ENCODE measurements at regions not wholly inside any gene's neighbourhood (a gene's known extent, or its start where the extent isn't known, plus 50 kb on each side); places are given as distances from the start of the nearest gene placed in this dataset.
A peak's percentile ranks its signal among the peaks of the same experiment; 100 is the strongest.

DNA sequence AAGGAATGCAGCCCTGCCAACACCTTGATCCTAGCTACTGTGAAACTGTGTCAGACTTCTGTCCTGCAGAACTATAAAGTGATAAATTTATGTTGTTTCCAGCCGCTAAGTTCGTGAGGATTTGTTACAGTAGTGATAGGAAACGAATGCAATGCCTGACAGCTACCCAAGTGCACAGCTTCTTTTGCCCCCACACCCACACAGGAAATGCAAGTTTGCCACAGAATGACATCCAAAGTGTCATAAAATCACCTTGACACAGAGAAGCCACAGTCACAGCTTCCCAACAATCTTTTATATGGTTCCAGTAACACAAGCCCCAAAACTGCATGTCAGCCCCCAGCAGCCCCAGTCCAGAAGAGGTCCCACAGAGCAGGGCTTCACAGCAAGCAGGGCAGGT is 216.9 kb upstream of the S100G start:
- Mint-ChIP-seq H3K36me3 (ENCODE audit: insufficient read depth in 2 of 2) (no peaks in the 10 kb centered on the region), H3K27me3 (ENCODE audit: low read depth) (peaks cover 12% of the 10 kb centered on the region), H3K4me3 (peak overlapping the region; percentile 23 to 45), H3K4me1 (ENCODE audit: low read depth) (peaks cover 16% of the 10 kb centered on the region), H3K9me3 (no peaks in the 10 kb centered on the region), H3K27ac (peak overlapping the region; percentile 78)
- ATAC-seq (replicated peaks in 1 of 2) (peak; percentile 41 to 48), DNase-seq (peak in 1 of 2 donors; percentile 15)

DNA sequence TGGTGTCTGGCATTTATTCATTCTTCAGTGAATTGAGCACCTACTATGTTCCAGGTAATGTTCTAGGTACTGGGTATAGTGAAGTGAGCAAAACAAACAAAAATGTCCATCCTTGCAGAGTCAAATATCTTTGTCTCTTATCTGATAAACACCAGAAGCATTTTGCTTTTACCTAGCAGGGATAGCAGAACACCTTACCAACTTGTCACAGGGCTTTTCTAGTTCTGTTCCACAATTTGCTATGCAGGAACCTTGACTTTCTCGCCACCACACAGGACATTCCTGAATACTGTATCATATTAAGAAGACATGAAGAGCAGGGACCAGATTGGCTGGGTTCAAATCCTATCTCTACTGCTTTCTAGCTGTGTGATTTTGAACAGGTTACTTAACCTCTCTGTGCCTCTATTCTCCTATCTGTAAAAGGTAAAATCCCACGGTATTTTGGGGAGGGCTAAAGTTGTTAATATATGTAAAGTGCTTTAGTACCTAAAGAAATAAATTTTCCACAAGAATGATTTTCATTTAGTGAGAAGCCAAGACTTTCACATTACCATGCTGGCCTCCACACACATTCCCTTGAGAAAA is 214.5 kb upstream of the S100G start:
- no peak for DNase-seq
- ATAC-seq (replicated peaks in 1 of 2): no peak

DNA sequence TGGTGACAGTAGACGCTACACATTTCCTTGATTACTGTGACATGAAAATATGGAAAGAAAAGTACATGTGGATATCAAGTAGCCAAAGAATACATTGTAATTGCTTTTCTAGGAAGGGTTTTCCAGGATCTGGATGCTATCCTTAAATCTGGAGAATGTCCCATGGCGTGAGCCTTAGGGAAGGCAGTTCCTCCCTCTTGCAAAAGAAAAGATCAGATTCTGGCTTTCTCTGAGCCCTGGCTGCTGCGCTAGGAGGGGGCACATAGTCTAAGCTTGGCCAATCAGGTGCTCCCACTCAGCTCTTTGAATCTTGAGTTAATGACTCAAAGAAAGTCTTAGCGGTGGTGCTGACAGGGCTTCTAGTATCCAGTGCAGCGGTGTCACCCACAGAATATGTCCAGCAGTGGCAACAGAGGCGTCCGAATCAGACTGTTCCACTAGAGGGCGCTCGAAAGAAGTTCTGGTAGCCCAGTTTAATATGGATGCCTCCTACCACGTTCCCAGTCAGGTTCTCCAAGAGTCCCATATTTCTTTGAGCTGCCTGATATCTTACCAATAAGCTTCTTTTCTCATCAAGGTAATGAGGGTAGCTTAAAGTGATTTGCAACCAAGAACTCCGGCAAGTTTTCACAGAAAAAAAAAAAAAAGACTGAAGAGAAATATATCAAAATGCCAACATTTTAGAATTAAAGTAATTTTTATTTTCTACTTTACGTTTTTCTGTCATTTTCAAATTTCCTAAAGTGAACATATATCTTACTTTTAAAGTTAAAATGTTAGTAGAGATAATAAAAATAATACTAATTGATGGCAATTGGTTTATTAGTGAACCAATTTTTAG is 213.4 kb upstream of the S100G start:
- peak; percentile 73 to 75 for DNase-seq
- H3K27me3 Mint-ChIP-seq (ENCODE audit: low read depth): peaks cover 18% of the 10 kb centered on the region
- peaks cover 16% of the 10 kb centered on the region for H3K4me1 Mint-ChIP-seq (ENCODE audit: low read depth)

More for the DNA sequence above, 214.5 kb upstream of the S100G start:
- H3K36me3 Mint-ChIP-seq (ENCODE audit: insufficient read depth in 2 of 2): no peaks in the 10 kb centered on the region
- H3K4me1 Mint-ChIP-seq (ENCODE audit: low read depth): peaks cover 16% of the 10 kb centered on the region
- no peak overlapping the region for H3K4me3 Mint-ChIP-seq
- H3K27me3 Mint-ChIP-seq (ENCODE audit: low read depth): peaks cover 18% of the 10 kb centered on the region
- no peaks in the 10 kb centered on the region for H3K9me3 Mint-ChIP-seq
- H3K27ac Mint-ChIP-seq: no peak overlapping the region

DNA sequence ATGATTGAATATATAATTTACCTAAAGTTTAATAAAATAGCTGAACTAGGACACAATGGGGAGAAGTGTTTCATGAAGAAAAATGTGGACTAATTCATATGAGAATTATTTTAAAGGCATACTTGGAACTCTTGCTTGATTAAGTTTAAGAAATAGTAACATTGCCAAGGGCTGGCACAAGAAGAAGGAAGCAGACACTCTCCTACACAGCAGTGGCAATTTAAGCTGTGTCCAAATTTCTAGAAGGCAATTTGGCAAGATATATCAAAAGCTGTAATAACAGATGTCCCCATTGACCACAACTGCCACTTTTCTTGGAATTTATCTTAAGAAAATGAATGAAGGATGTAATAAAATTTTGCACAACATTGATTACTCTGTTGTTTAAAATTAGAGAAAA is 209.5 kb upstream of the S100G start:
- Mint-ChIP-seq H3K9me3 (no peaks in the 10 kb centered on the region), H3K36me3 (ENCODE audit: insufficient read depth in 2 of 2) (no peaks in the 10 kb centered on the region), H3K27ac (no peak overlapping the region), H3K4me1 (ENCODE audit: low read depth) (no peaks in the 10 kb centered on the region), H3K4me3 (no peak overlapping the region), H3K27me3 (ENCODE audit: low read depth) (peaks cover 13% of the 10 kb centered on the region)
- DNase-seq (no peak), ATAC-seq (replicated peaks in 1 of 2) (no peak)

More for the DNA sequence above, 213.4 kb upstream of the S100G start:
- Mint-ChIP-seq H3K9me3 (no peaks in the 10 kb centered on the region), H3K36me3 (ENCODE audit: insufficient read depth in 2 of 2) (no peaks in the 10 kb centered on the region), H3K4me3 (peak overlapping the region in 1 of 2 donors; percentile 34), H3K27ac (no peak overlapping the region)
- peak; percentile 85 to 86 for ATAC-seq (replicated peaks in 1 of 2)

DNA sequence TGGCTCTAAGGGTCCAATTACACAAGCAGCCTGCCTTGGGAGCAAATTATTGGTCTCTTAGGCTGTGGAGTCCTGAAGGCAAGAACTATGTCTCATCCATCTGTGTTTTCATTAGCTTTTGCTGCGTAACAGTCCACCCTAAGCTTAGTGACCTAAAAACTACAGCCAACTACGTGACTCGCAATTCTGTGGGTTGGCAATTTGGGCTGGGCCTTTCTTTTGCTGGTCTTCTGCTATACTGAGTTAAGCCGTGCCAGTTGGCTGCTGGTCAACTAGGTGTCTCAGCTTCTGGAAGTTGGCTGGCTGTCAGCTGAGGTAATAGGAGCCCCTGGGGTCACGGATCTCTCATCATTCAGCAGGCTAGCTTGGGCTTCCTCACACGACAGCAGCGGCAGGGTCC is 205.6 kb upstream of the S100G start:
- no peaks in the 10 kb centered on the region for H3K36me3 Mint-ChIP-seq (ENCODE audit: insufficient read depth in 2 of 2)
- peaks cover 6% of the 10 kb centered on the region for H3K27me3 Mint-ChIP-seq (ENCODE audit: low read depth)
- no peaks in the 10 kb centered on the region for H3K9me3 Mint-ChIP-seq
- H3K27ac Mint-ChIP-seq: no peak overlapping the region
- no peak for DNase-seq
- ATAC-seq (replicated peaks in 1 of 2): no peak
- H3K4me1 Mint-ChIP-seq (ENCODE audit: low read depth): peaks cover 4% of the 10 kb centered on the region
- H3K4me3 Mint-ChIP-seq: no peak overlapping the region

DNA sequence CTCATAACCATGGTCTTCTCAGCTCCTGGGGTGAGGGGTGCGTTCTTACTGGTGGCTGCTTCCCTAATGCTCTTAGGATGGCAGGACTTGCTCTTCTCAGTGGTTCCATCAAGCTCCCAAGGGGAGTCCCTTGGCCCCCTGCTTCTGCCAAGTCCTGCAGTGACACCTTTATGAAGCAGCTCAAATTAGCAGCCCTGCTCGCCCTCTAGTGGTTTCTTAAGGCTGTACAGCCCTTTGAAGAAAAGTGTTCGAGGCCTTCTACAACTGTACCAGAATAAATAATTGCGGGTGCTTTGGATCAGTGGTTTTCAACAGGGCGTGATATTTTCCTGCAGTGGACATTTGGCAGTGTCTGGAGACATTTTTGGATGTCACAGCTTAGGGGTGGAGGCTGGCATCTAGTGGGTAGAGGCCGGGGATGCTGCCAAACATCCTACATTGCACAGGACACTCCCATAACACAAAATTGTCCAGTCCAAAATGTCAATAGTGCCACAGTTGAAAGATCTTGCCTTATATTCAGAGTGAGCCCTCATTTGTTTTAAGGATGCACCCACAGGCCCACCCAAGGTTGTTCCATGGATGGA is 204.7 kb upstream of the S100G start:
- ATAC-seq (replicated peaks in 1 of 2) (peak; percentile 64 to 74), DNase-seq (peak; percentile 19 to 33)
- H3K36me3 Mint-ChIP-seq (ENCODE audit: insufficient read depth in 2 of 2): no peaks in the 10 kb centered on the region
- no peak overlapping the region for H3K4me3 Mint-ChIP-seq
- no peak overlapping the region for H3K27ac Mint-ChIP-seq
- H3K9me3 Mint-ChIP-seq: no peaks in the 10 kb centered on the region
- peaks cover 4% of the 10 kb centered on the region for H3K4me1 Mint-ChIP-seq (ENCODE audit: low read depth)
- peaks cover 13% of the 10 kb centered on the region for H3K27me3 Mint-ChIP-seq (ENCODE audit: low read depth)

DNA sequence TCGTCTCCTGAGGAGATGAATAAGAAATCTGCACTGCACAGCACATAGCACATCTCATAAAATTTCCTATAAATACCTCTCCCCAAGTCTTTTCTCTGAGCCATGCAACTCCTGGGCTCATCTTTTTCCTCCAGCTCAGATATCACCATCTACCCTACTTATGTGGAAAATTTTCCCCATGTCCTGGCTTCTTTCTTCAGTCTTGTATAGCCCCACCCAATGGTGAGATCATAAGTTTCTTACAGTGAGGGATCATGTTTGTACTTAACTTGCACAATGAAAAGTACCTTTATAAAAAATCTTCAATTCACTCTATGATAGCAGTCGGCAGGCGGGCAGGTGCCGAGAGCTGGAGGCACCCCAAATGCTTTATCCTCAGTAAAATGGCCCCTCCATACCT is 198.6 kb upstream of the S100G start:
- no peaks in the 10 kb centered on the region for H3K36me3 Mint-ChIP-seq (ENCODE audit: insufficient read depth in 2 of 2)
- H3K9me3 Mint-ChIP-seq: no peaks in the 10 kb centered on the region
- peaks cover 4% of the 10 kb centered on the region for H3K4me1 Mint-ChIP-seq (ENCODE audit: low read depth)
- DNase-seq (no peak), ATAC-seq (replicated peaks in 1 of 2) (no peak)
- peaks cover 20% of the 10 kb centered on the region for H3K27me3 Mint-ChIP-seq (ENCODE audit: low read depth)
- no peak overlapping the region for H3K4me3 Mint-ChIP-seq
- no peak overlapping the region for H3K27ac Mint-ChIP-seq

DNA sequence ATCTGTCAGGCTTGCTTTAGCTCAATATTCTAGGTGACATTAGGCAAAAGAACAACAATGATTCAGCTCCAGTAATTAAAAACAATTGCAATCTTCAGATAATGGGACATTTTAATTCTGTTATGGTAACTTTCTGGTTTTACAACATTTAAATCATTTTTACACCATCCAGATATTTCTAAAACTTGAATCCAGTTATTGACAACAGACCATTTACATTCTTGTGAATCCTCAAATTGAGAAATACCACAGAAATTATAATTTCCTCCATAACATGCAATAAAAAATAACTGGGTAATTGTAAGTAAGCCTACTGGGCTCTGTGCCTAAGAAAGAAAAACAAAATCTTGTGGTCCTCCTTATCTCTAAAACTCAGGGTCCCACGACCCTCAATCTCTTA is 195.0 kb upstream of the S100G start:
- no peaks in the 10 kb centered on the region for H3K36me3 Mint-ChIP-seq (ENCODE audit: insufficient read depth in 2 of 2)
- H3K27me3 Mint-ChIP-seq (ENCODE audit: low read depth): peaks cover 16% of the 10 kb centered on the region
- ATAC-seq (replicated peaks in 1 of 2) (no peak), DNase-seq (no peak)
- no peaks in the 10 kb centered on the region for H3K9me3 Mint-ChIP-seq
- H3K4me3 Mint-ChIP-seq: no peak overlapping the region
- H3K27ac Mint-ChIP-seq: no peak overlapping the region
- H3K4me1 Mint-ChIP-seq (ENCODE audit: low read depth): no peaks in the 10 kb centered on the region

DNA sequence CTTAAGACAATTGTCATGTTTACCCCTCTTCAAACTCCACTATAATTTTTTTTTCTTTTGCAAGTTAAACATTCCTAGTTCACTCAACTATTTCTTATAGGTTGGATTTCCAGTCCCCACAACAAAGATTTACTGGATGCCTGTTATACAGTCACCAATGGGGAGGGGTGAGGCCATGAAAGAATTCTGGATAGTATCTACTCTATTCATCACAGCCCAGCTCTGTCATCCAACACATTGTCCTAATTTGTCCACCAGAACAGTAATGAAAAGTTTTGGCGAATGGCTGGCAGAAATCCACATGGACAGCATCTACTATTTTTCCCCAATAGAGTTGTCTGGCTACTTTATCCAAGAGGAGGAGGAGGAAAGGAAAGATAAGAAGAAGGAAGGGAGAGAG is 192.7 kb upstream of the S100G start:
- Mint-ChIP-seq H3K27ac (no peak overlapping the region), H3K4me3 (no peak overlapping the region), H3K27me3 (ENCODE audit: low read depth) (peaks cover 13% of the 10 kb centered on the region), H3K4me1 (ENCODE audit: low read depth) (no peaks in the 10 kb centered on the region), H3K36me3 (ENCODE audit: insufficient read depth in 2 of 2) (no peaks in the 10 kb centered on the region), H3K9me3 (no peaks in the 10 kb centered on the region)
- no peak for ATAC-seq (replicated peaks in 1 of 2)
- DNase-seq: no peak

DNA sequence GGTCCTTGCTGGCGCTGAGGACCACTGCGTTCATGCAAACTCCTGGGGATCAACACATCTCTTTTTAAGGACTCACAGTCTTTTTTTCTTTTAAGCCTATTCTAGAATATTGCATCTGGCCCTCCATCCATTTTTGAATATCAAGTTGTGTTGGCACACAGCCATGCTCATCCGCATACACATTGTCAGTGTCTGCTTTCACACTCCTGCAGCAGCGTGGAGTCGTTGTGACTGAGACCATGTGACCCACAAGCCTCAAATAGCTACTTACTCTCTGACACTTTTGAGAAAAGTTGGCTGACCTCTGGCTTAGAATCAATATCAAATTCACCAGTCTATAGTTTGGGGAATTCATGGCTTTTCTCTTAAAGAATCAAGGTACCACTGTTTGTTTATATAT is 191.8 kb upstream of the S100G start:
- no peak for ATAC-seq (replicated peaks in 1 of 2)
- Mint-ChIP-seq H3K36me3 (ENCODE audit: insufficient read depth in 2 of 2) (no peaks in the 10 kb centered on the region), H3K27ac (no peak overlapping the region), H3K27me3 (ENCODE audit: low read depth) (peaks cover 13% of the 10 kb centered on the region), H3K4me3 (no peak overlapping the region), H3K4me1 (ENCODE audit: low read depth) (no peaks in the 10 kb centered on the region), H3K9me3 (no peaks in the 10 kb centered on the region)
- DNase-seq: no peak

DNA sequence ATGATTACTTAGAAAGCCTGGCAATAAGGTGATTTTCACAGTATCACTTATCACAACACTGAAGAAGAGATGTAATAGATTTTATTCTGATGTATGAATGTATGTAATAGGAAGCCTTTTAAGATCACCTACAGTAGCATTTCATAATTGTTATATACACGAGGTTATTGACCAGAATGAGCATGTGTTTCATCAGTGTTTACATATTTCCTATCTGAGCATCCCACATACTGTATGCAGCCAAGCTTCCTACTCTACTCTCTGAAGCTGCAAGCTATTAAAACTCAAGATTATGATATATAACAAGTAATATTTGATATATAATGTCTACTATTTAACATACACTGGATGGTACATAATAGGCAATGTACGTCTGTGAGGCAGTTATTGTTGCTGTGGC is 190.9 kb upstream of the S100G start:
- Mint-ChIP-seq H3K27ac (no peak overlapping the region), H3K27me3 (ENCODE audit: low read depth) (peaks cover 13% of the 10 kb centered on the region), H3K36me3 (ENCODE audit: insufficient read depth in 2 of 2) (no peaks in the 10 kb centered on the region), H3K9me3 (no peaks in the 10 kb centered on the region), H3K4me1 (ENCODE audit: low read depth) (no peaks in the 10 kb centered on the region), H3K4me3 (no peak overlapping the region)
- ATAC-seq (replicated peaks in 1 of 2) (no peak), DNase-seq (no peak)

DNA sequence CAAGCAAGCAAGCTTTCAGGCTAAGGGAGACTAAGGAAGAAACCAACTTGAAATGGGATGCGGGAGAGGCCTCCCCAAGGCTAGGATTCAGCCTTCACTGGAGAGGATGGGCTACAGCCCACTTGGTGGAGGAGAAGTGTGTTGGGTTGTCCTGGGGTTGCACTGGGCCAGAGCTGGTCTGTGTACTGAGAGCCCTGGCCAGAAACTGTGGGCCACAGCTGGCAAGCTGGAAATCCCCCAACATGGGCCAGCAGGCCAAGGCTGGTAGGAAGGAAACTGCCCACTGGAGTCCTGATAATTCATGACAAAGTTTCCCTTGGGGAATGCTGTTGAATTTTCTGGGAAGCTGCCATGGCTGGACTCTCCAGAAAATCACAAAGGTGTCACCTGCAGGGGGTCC is 188.0 kb upstream of the S100G start:
- H3K9me3 Mint-ChIP-seq: no peaks in the 10 kb centered on the region
- H3K36me3 Mint-ChIP-seq (ENCODE audit: insufficient read depth in 2 of 2): no peaks in the 10 kb centered on the region
- H3K4me1 Mint-ChIP-seq (ENCODE audit: low read depth): no peaks in the 10 kb centered on the region
- DNase-seq (no peak), ATAC-seq (replicated peaks in 1 of 2) (no peak)
- no peak overlapping the region for H3K4me3 Mint-ChIP-seq
- peaks cover 12% of the 10 kb centered on the region for H3K27me3 Mint-ChIP-seq (ENCODE audit: low read depth)
- no peak overlapping the region for H3K27ac Mint-ChIP-seq

DNA sequence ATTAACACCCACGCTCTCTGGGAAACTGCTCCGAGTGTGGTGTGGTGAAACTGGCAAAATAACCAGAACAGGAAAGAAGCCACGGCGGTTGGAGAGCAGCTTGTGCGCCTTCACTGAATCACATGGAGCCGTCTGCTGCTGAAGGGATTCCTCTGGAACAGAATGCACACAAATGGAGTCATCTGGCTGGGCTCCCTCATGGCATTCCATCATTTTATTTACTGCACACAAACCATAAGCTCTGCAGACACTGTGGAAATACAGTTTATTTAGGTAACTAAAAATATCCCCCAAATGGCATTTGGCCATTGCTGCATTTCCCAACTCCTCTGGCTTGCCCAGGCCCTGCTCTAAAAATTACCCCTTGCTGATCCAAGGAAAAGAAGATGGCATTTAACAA is 187.0 kb upstream of the S100G start:
- H3K4me3 Mint-ChIP-seq: no peak overlapping the region
- H3K9me3 Mint-ChIP-seq: no peaks in the 10 kb centered on the region
- no peak overlapping the region for H3K27ac Mint-ChIP-seq
- H3K36me3 Mint-ChIP-seq (ENCODE audit: insufficient read depth in 2 of 2): no peaks in the 10 kb centered on the region
- ATAC-seq (replicated peaks in 1 of 2) (no peak), DNase-seq (no peak)
- peaks cover 12% of the 10 kb centered on the region for H3K27me3 Mint-ChIP-seq (ENCODE audit: low read depth)
- H3K4me1 Mint-ChIP-seq (ENCODE audit: low read depth): no peaks in the 10 kb centered on the region
